ENCODE measurements at regions not wholly inside any gene's neighbourhood (a gene's known extent, or its start where the extent isn't known, plus 50 kb on each side); places are given as distances from the start of the nearest gene placed in this dataset.

GRCh38 chr16:85206472-85207356 lies 94.4 kb upstream of the CIBAR2 start:
- Histone ChIP-seq H3K27me3 (ENCODE audit: control insufficient read depth, insufficient read depth, low read length) (no peaks in the 10 kb centered on the region), H3K36me3 (ENCODE audit: control insufficient read depth, insufficient read depth, low read length) (no peaks in the 10 kb centered on the region), H3K4me3 (ENCODE audit: low read depth, low read length) (no peak overlapping the region)
- DNase-seq (ENCODE audit: low read depth) (no peak), FAIRE-seq (no peak)
- no peak for TF ChIP-seq CTCF (IDR thresholded peaks at IDR 0.05; ENCODE audit: insufficient read depth, low read length, severe bottlenecking)

GRCh38 chr16:85207357-85207921 lies 95.2 kb upstream of the CIBAR2 start:
- no peak for DNase-seq (ENCODE audit: low read depth)
- no peaks in the 10 kb centered on the region for H3K27me3 ChIP-seq (ENCODE audit: control insufficient read depth, insufficient read depth, low read length)
- H3K4me3 ChIP-seq (ENCODE audit: low read depth, low read length): no peak overlapping the region
- no peaks in the 10 kb centered on the region for H3K36me3 ChIP-seq (ENCODE audit: control insufficient read depth, insufficient read depth, low read length)
- no peak for FAIRE-seq
- no peak for TF ChIP-seq CTCF (IDR thresholded peaks at IDR 0.05; ENCODE audit: insufficient read depth, low read length, severe bottlenecking)

GRCh38 chr16:85208181-85208580 lies 95.9 kb upstream of the CIBAR2 start:
- DNase-seq (ENCODE audit: low read depth) (no peak), FAIRE-seq (no peak)
- no peaks in the 10 kb centered on the region for H3K36me3 ChIP-seq (ENCODE audit: control insufficient read depth, insufficient read depth, low read length)
- no peaks in the 10 kb centered on the region for H3K27me3 ChIP-seq (ENCODE audit: control insufficient read depth, insufficient read depth, low read length)
- no peak overlapping the region for H3K4me3 ChIP-seq (ENCODE audit: low read depth, low read length)
- TF ChIP-seq CTCF (IDR thresholded peaks at IDR 0.05; ENCODE audit: insufficient read depth, low read length, severe bottlenecking): no peak

- Histone ChIP-seq H3K36me3 (ENCODE audit: control insufficient read depth, insufficient read depth, low read length) (no peaks in the 10 kb centered on the region), H3K27me3 (ENCODE audit: control insufficient read depth, insufficient read depth, low read length) (no peaks in the 10 kb centered on the region), H3K4me3 (ENCODE audit: low read depth, low read length) (no peak overlapping the region)
- no peak for FAIRE-seq
- DNase-seq (ENCODE audit: low read depth): no peak
- no peak for TF ChIP-seq CTCF (IDR thresholded peaks at IDR 0.05; ENCODE audit: insufficient read depth, low read length, severe bottlenecking)
These were observed 96.6 kb upstream of the CIBAR2 start for GRCh38 chr16:85208643-85209520.

GRCh38 chr16:85209526-85210121 lies 97.4 kb upstream of the CIBAR2 start:
- FAIRE-seq: no peak
- Histone ChIP-seq H3K36me3 (ENCODE audit: control insufficient read depth, insufficient read depth, low read length) (no peaks in the 10 kb centered on the region), H3K27me3 (ENCODE audit: control insufficient read depth, insufficient read depth, low read length) (no peaks in the 10 kb centered on the region), H3K4me3 (ENCODE audit: low read depth, low read length) (no peak overlapping the region)
- no peak for TF ChIP-seq CTCF (IDR thresholded peaks at IDR 0.05; ENCODE audit: insufficient read depth, low read length, severe bottlenecking)
- no peak for DNase-seq (ENCODE audit: low read depth)

All from bronchial epithelial cell (primary cell).